ENCODE measurements at regions not wholly inside any gene's neighbourhood (a gene's known extent, or its start where the extent isn't known, plus 50 kb on each side); places are given as distances from the start of the nearest gene placed in this dataset.

- peaks cover under 1% of the 10 kb centered on the region for H3K4me1 Mint-ChIP-seq (ENCODE audit: low read depth, unreplicated experiment)
- H3K27ac Mint-ChIP-seq (ENCODE audit: unreplicated experiment), result no peak overlapping the region
- no peak overlapping the region for H3K4me3 Mint-ChIP-seq (ENCODE audit: unreplicated experiment)
- Histone ChIP-seq H3K27me3 (replicated peaks; ENCODE audit: control insufficient read depth, insufficient read depth, low read length) (no peaks in the 10 kb centered on the region), H3K36me3 (ENCODE audit: control insufficient read depth, insufficient read depth, low read length) (no peaks in the 10 kb centered on the region), H3K4me3 (ENCODE audit: low read depth, low read length) (no peak overlapping the region), H3K9me3 (no peaks in the 10 kb centered on the region), H3K4me1 (peaks cover 3% of the 10 kb centered on the region)
- no peaks in the 10 kb centered on the region for H3K36me3 Mint-ChIP-seq (ENCODE audit: insufficient read depth, unreplicated experiment)
- POLR2A ChIA-PET, result no interaction called here
- TF ChIP-seq, protein P1, sequence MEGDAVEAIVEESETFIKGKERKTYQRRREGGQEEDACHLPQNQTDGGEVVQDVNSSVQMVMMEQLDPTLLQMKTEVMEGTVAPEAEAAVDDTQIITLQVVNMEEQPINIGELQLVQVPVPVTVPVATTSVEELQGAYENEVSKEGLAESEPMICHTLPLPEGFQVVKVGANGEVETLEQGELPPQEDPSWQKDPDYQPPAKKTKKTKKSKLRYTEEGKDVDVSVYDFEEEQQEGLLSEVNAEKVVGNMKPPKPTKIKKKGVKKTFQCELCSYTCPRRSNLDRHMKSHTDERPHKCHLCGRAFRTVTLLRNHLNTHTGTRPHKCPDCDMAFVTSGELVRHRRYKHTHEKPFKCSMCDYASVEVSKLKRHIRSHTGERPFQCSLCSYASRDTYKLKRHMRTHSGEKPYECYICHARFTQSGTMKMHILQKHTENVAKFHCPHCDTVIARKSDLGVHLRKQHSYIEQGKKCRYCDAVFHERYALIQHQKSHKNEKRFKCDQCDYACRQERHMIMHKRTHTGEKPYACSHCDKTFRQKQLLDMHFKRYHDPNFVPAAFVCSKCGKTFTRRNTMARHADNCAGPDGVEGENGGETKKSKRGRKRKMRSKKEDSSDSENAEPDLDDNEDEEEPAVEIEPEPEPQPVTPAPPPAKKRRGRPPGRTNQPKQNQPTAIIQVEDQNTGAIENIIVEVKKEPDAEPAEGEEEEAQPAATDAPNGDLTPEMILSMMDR (IDR thresholded peaks at IDR 0.05; ENCODE audit: insufficient read depth in 1 of 2, low read depth in 1 of 2, low read length in 1 of 2, severe bottlenecking in 1 of 2, unreplicated experiment in 1 of 2), result no peak
- no TSS peak for BruUV-seq (replicated peaks)
- intact Hi-C loops (cut with micrococcal nuclease; ENCODE audit: unreplicated experiment), result no loop called here
- H3K9me3 Mint-ChIP-seq (ENCODE audit: unreplicated experiment), result no peaks in the 10 kb centered on the region
- DNase-seq, result no peak
- H3K27me3 Mint-ChIP-seq (ENCODE audit: insufficient read depth, unreplicated experiment), result no peaks in the 10 kb centered on the region
- CTCF ChIA-PET, result no interaction called here
Observed at GRCh38 chr12:89139390-89139789, 212.9 kb downstream of the DUSP6 start.

DNA sequence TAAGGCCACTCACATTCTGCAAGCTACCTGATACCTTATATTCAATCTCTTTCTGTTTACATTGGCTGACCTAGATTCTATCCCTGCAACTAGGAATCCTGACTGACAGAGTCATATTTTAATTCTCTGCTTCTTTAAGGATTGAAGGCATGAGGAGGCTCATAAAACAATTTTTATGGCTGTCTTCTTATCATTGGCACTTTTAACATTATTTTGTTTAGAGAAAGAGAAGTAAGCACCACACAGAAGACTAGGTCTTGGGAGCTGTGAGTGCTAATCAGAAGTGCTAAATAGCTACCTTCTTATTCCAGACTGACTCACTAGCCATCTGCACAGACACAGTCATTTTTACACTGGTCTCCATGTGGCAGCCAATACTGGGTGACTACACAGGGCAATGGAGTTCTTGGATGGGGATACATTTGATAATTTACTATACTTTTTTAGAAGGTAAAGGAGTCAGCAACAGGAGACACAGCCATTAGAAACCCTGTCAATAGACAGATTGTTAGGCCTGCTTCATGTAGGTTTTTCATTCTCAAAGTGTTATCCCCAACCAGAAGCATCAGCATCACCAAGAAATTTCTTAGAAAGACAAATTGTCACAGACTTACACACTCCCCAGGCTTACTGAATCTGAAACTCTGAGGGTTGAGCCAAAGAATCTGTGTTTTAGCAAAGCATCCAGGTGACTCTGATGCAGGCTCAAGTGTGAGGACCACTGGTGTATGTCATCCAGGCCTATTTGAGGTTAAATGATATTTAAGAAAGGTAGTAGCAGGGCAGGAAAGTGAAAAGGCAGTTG is 214.1 kb downstream of the DUSP6 start:
- ChIA-PET POLR2A (no interaction called here), CTCF (no interaction called here)
- Mint-ChIP-seq H3K4me3 (ENCODE audit: unreplicated experiment) (no peak overlapping the region), H3K4me1 (ENCODE audit: low read depth, unreplicated experiment) (peaks cover 7% of the 10 kb centered on the region), H3K9me3 (ENCODE audit: unreplicated experiment) (no peaks in the 10 kb centered on the region), H3K27me3 (ENCODE audit: insufficient read depth, unreplicated experiment) (no peaks in the 10 kb centered on the region), H3K27ac (ENCODE audit: unreplicated experiment) (no peak overlapping the region), H3K36me3 (ENCODE audit: insufficient read depth, unreplicated experiment) (no peaks in the 10 kb centered on the region)
- intact Hi-C loops (cut with micrococcal nuclease; ENCODE audit: unreplicated experiment), result no loop called here
- Histone ChIP-seq H3K4me3 (ENCODE audit: low read depth, low read length) (no peak overlapping the region), H3K9me3 (no peaks in the 10 kb centered on the region), H3K27me3 (replicated peaks; ENCODE audit: control insufficient read depth, insufficient read depth, low read length) (no peaks in the 10 kb centered on the region), H3K36me3 (ENCODE audit: control insufficient read depth, insufficient read depth, low read length) (no peaks in the 10 kb centered on the region), H3K4me1 (peaks cover 11% of the 10 kb centered on the region)
- no peak for DNase-seq
- TF ChIP-seq, protein P1 (IDR thresholded peaks at IDR 0.05; ENCODE audit: insufficient read depth in 1 of 2, low read depth in 1 of 2, low read length in 1 of 2, severe bottlenecking in 1 of 2, unreplicated experiment in 1 of 2), result no peak
- BruUV-seq (replicated peaks), result no TSS peak

GRCh38 chr12:89135976-89136634 is 216.2 kb downstream of the DUSP6 start:
- Mint-ChIP-seq H3K4me3 (ENCODE audit: unreplicated experiment) (no peak overlapping the region), H3K36me3 (ENCODE audit: insufficient read depth, unreplicated experiment) (no peaks in the 10 kb centered on the region), H3K4me1 (ENCODE audit: low read depth, unreplicated experiment) (peaks cover 7% of the 10 kb centered on the region), H3K9me3 (ENCODE audit: unreplicated experiment) (no peaks in the 10 kb centered on the region), H3K27ac (ENCODE audit: unreplicated experiment) (no peak overlapping the region), H3K27me3 (ENCODE audit: insufficient read depth, unreplicated experiment) (no peaks in the 10 kb centered on the region)
- POLR2A ChIA-PET, result no interaction called here
- Histone ChIP-seq H3K4me1 (peaks cover 11% of the 10 kb centered on the region), H3K9me3 (no peaks in the 10 kb centered on the region), H3K36me3 (ENCODE audit: control insufficient read depth, insufficient read depth, low read length) (no peaks in the 10 kb centered on the region), H3K4me3 (ENCODE audit: low read depth, low read length) (no peak overlapping the region), H3K27me3 (replicated peaks; ENCODE audit: control insufficient read depth, insufficient read depth, low read length) (no peaks in the 10 kb centered on the region)
- intact Hi-C loops (cut with micrococcal nuclease; ENCODE audit: unreplicated experiment), result no loop called here
- TF ChIP-seq, protein P1 (IDR thresholded peaks at IDR 0.05; ENCODE audit: insufficient read depth in 1 of 2, low read depth in 1 of 2, low read length in 1 of 2, severe bottlenecking in 1 of 2, unreplicated experiment in 1 of 2), result no peak
- DNase-seq, result no peak
- CTCF ChIA-PET, result no interaction called here
- no TSS peak for BruUV-seq (replicated peaks)

Measured in Caco-2 (cell line).